Skeletal muscle satellite cell (primary cell): ENCODE measurements at regions not wholly inside any gene's neighbourhood (a gene's known extent, or its start where the extent isn't known, plus 50 kb on each side); places are given as distances from the start of the nearest gene placed in this dataset.

Experiments
- H3K27me3 ChIP-seq: 2 replicates; pipeline ENCODE4 v1.7.0; 2013; ENCODE audit warnings: low read length; ENCODE audit not compliant: control insufficient read depth, insufficient read depth
- H3K36me3 ChIP-seq: 2 replicates; pipeline ENCODE4 v1.7.0; 2013; ENCODE audit warnings: mild to moderate bottlenecking, control low read depth, low read length; ENCODE audit not compliant: insufficient read depth
- H3K4me1 ChIP-seq: 2 replicates; pipeline ENCODE4 v1.7.0; 2013; ENCODE audit warnings: low read length; ENCODE audit not compliant: control insufficient read depth, insufficient read depth
- H3K4me2 ChIP-seq: 2 replicates; pipeline ENCODE4 v1.7.0; 2013; ENCODE audit warnings: mild to moderate bottlenecking, low read length
- H3K4me3 ChIP-seq: 2 replicates; pipeline ENCODE4 v1.7.0; 2013; ENCODE audit warnings: low read length
- H3K9ac ChIP-seq: 2 replicates; pipeline ENCODE4 v1.7.0; 2013; ENCODE audit warnings: mild to moderate bottlenecking, low read depth, low read length, moderate library complexity
- H3K9me3 ChIP-seq: replicated peaks from 2 replicates; pipeline ENCODE4 v1.7.0; 2013; ENCODE audit warnings: mild to moderate bottlenecking, control low read depth, low read length

GRCh38 chr3:102237181-102237580 lies 197.6 kb upstream of the ZPLD1 start:
- Histone ChIP-seq H3K9ac (no peak overlapping the region), H3K27me3 (no peaks in the 10 kb centered on the region), H3K4me3 (no peak overlapping the region)

GRCh38 chr3:102237838-102238237 lies 197.0 kb upstream of the ZPLD1 start:
- Histone ChIP-seq H3K9ac (no peak overlapping the region), H3K4me2 (no peak overlapping the region), H3K36me3 (no peaks in the 10 kb centered on the region), H3K9me3 (no peaks in the 10 kb centered on the region), H3K4me3 (no peak overlapping the region), H3K27me3 (no peaks in the 10 kb centered on the region), H3K4me1 (no peaks in the 10 kb centered on the region)

More at GRCh38 chr3:102237181-102237580, 197.6 kb upstream of the ZPLD1 start:
- no peaks in the 10 kb centered on the region for H3K36me3 ChIP-seq
- no peak overlapping the region for H3K4me2 ChIP-seq
- no peaks in the 10 kb centered on the region for H3K9me3 ChIP-seq
- H3K4me1 ChIP-seq = no peaks in the 10 kb centered on the region

GRCh38 chr3:102238362-102238761 lies 196.5 kb upstream of the ZPLD1 start:
- Histone ChIP-seq H3K9me3 (no peaks in the 10 kb centered on the region), H3K4me2 (no peak overlapping the region), H3K36me3 (no peaks in the 10 kb centered on the region), H3K27me3 (no peaks in the 10 kb centered on the region), H3K4me1 (no peaks in the 10 kb centered on the region), H3K4me3 (no peak overlapping the region), H3K9ac (no peak overlapping the region)

GRCh38 chr3:102240720-102241119 lies 194.1 kb upstream of the ZPLD1 start:
- no peak overlapping the region for H3K9ac ChIP-seq
- no peaks in the 10 kb centered on the region for H3K27me3 ChIP-seq
- H3K4me3 ChIP-seq = no peak overlapping the region
- no peak overlapping the region for H3K4me2 ChIP-seq
- no peaks in the 10 kb centered on the region for H3K9me3 ChIP-seq
- H3K4me1 ChIP-seq = no peaks in the 10 kb centered on the region
- no peaks in the 10 kb centered on the region for H3K36me3 ChIP-seq

- Histone ChIP-seq H3K4me1 (no peaks in the 10 kb centered on the region), H3K9me3 (no peaks in the 10 kb centered on the region), H3K4me2 (no peak overlapping the region)
Observed at GRCh38 chr3:102248981-102249705, 185.7 kb upstream of the ZPLD1 start.

GRCh38 chr3:102255736-102256135 lies 179.1 kb upstream of the ZPLD1 start:
- H3K4me3 ChIP-seq = no peak overlapping the region
- no peaks in the 10 kb centered on the region for H3K36me3 ChIP-seq
- no peak overlapping the region for H3K4me2 ChIP-seq
- H3K9me3 ChIP-seq = no peaks in the 10 kb centered on the region
- H3K4me1 ChIP-seq = no peaks in the 10 kb centered on the region
- no peaks in the 10 kb centered on the region for H3K27me3 ChIP-seq
- H3K9ac ChIP-seq = no peak overlapping the region

More at GRCh38 chr3:102248981-102249705, 185.7 kb upstream of the ZPLD1 start:
- Histone ChIP-seq H3K9ac (no peak overlapping the region), H3K4me3 (no peak overlapping the region), H3K36me3 (no peaks in the 10 kb centered on the region), H3K27me3 (no peaks in the 10 kb centered on the region)

- Histone ChIP-seq H3K4me2 (no peak overlapping the region), H3K4me1 (no peaks in the 10 kb centered on the region), H3K9ac (no peak overlapping the region), H3K4me3 (no peak overlapping the region), H3K9me3 (no peaks in the 10 kb centered on the region), H3K27me3 (no peaks in the 10 kb centered on the region), H3K36me3 (no peaks in the 10 kb centered on the region)
Observed at GRCh38 chr3:102258666-102259227, 176.1 kb upstream of the ZPLD1 start.

GRCh38 chr3:102259663-102260062 lies 175.2 kb upstream of the ZPLD1 start:
- Histone ChIP-seq H3K9me3 (no peaks in the 10 kb centered on the region), H3K4me1 (no peaks in the 10 kb centered on the region), H3K9ac (no peak overlapping the region), H3K4me3 (no peak overlapping the region), H3K27me3 (no peaks in the 10 kb centered on the region), H3K36me3 (no peaks in the 10 kb centered on the region), H3K4me2 (no peak overlapping the region)

- Histone ChIP-seq H3K27me3 (no peaks in the 10 kb centered on the region), H3K4me3 (no peak overlapping the region), H3K9me3 (no peaks in the 10 kb centered on the region), H3K9ac (no peak overlapping the region), H3K36me3 (no peaks in the 10 kb centered on the region), H3K4me1 (no peaks in the 10 kb centered on the region), H3K4me2 (no peak overlapping the region)
Observed at GRCh38 chr3:102265720-102266119, 169.1 kb upstream of the ZPLD1 start.

GRCh38 chr3:102269406-102269805 lies 165.4 kb upstream of the ZPLD1 start:
- H3K4me1 ChIP-seq = no peaks in the 10 kb centered on the region
- H3K9me3 ChIP-seq = no peaks in the 10 kb centered on the region
- no peaks in the 10 kb centered on the region for H3K27me3 ChIP-seq
- no peak overlapping the region for H3K4me3 ChIP-seq
- H3K9ac ChIP-seq = no peak overlapping the region
- no peak overlapping the region for H3K4me2 ChIP-seq
- H3K36me3 ChIP-seq = no peaks in the 10 kb centered on the region

- no peaks in the 10 kb centered on the region for H3K4me1 ChIP-seq
- no peak overlapping the region for H3K9ac ChIP-seq
- H3K36me3 ChIP-seq = no peaks in the 10 kb centered on the region
- no peak overlapping the region for H3K4me2 ChIP-seq
- H3K9me3 ChIP-seq = no peaks in the 10 kb centered on the region
- no peak overlapping the region for H3K4me3 ChIP-seq
- no peaks in the 10 kb centered on the region for H3K27me3 ChIP-seq
Observed at GRCh38 chr3:102290241-102290640, 144.6 kb upstream of the ZPLD1 start.

- Histone ChIP-seq H3K4me3 (no peak overlapping the region), H3K9ac (no peak overlapping the region), H3K27me3 (no peaks in the 10 kb centered on the region), H3K4me2 (no peak overlapping the region), H3K9me3 (no peaks in the 10 kb centered on the region), H3K4me1 (peaks cover 9% of the 10 kb centered on the region), H3K36me3 (no peaks in the 10 kb centered on the region)
Observed at GRCh38 chr3:102295756-102296155, 139.1 kb upstream of the ZPLD1 start.
